Esophagus muscularis mucosa (tissue), 3 donors: ENCODE measurements at regions not wholly inside any gene's neighbourhood (a gene's known extent, or its start where the extent isn't known, plus 50 kb on each side); places are given as distances from the start of the nearest gene placed in this dataset.

Source experiments
- POLR2A ChIP-seq: fragments of 450-650 bp; IDR thresholded peaks from one replicate; pipeline ENCODE4 v1.6.1; 2017; ENCODE audit warnings: antibody characterized with exemption, moderate library complexity, mild to moderate bottlenecking, low read depth
- POLR2AphosphoS5 ChIP-seq, 2 donors: sonication (generic); formaldehyde crosslinking; IDR thresholded peaks; one replicate each; pipeline ENCODE4 v1.6.1; 2017; ENCODE audit warnings: antibody characterized with exemption in 2 of 2
- TF ChIP-seq, protein P1 (sequence below), 3 experiments: fragments of 200-600 bp in 2 of 3; fragments of 450-650 bp in 1 of 3; sonication (generic) in 2 of 3; IDR thresholded peaks; one replicate each; pipeline ENCODE4 v1.5.1; 2017 to 2019; ENCODE audit warnings: antibody characterized with exemption in 3 of 3, mild to moderate bottlenecking in 2 of 3, moderate library complexity in 1 of 3

DNA sequence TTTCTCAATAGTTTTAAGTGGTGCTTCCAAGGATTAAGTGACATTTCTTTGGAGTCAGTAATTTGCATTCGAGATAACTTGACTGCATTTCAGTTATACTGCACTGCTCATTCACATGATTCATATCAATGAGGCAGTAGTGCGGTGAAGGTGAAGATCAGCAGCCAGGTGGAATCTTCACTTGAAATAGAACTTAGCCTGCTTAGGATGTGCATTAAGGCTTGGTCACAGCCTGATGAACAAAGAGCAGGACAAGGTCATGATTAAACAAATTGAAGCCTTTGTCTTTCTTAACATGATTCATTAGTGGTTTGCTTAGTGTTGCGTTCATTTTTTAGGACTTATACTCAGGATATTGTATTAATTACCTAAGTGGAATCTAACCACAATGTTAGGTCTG lies 212.1 kb upstream of the GALNTL6 start:
- TF ChIP-seq, protein P1, sequence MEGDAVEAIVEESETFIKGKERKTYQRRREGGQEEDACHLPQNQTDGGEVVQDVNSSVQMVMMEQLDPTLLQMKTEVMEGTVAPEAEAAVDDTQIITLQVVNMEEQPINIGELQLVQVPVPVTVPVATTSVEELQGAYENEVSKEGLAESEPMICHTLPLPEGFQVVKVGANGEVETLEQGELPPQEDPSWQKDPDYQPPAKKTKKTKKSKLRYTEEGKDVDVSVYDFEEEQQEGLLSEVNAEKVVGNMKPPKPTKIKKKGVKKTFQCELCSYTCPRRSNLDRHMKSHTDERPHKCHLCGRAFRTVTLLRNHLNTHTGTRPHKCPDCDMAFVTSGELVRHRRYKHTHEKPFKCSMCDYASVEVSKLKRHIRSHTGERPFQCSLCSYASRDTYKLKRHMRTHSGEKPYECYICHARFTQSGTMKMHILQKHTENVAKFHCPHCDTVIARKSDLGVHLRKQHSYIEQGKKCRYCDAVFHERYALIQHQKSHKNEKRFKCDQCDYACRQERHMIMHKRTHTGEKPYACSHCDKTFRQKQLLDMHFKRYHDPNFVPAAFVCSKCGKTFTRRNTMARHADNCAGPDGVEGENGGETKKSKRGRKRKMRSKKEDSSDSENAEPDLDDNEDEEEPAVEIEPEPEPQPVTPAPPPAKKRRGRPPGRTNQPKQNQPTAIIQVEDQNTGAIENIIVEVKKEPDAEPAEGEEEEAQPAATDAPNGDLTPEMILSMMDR (IDR thresholded peaks at IDR 0.05) = no peak
- TF ChIP-seq POLR2AphosphoS5 (IDR thresholded peaks at IDR 0.05) (no peak), POLR2A (no peak)
